ENCODE measurements at regions not wholly inside any gene's neighbourhood (a gene's known extent, or its start where the extent isn't known, plus 50 kb on each side); places are given as distances from the start of the nearest gene placed in this dataset.

DNA sequence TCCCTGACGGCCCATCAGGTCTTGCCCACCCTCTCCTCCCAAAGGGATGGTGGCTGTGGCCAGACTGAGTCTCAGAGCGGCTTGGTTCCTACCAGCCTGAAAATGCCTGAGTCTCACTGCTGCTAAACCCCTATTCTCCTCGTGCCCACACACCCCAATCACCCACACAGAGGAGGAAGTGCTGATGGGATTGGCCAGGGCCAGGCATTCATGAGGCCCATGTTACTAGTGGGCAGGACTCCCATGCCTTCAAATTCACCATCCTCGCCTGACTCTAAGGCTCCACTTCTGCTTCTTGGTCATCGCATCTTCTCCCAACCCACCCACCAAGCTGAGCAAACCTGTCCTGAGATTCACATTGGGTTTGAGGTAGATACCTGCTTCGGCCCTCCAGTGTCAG lies 80.1 kb upstream of the CST7 start:
- DNase-seq, result no peak
- H3K36me3 ChIP-seq (replicated peaks; ENCODE audit: control insufficient read depth, insufficient read depth, low read length), result no peaks in the 10 kb centered on the region
- H3K27me3 ChIP-seq (ENCODE audit: control insufficient read depth, insufficient read depth, low read length), result no peaks in the 10 kb centered on the region
- no peak overlapping the region for H3K4me3 ChIP-seq (ENCODE audit: insufficient read depth, low read depth, low read length)

DNA sequence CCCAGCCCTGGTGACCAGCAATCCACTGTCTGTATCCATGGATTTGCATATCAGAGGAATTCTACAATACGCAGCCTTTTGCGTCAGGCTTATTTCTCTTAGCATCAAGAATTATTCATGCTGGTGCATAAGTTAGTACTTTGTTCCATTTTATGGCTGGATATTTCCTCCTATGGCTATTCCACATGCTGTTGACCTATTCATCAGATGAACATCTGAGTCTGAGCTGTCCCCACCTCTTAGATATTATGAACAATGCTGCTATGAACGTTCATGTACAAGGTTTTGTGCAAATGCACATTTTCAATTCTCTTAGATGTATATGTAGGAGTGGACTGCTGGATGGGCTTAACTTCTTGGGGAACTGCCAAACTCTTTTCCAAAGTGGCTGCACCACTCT lies 79.0 kb upstream of the CST7 start:
- Histone ChIP-seq H3K27me3 (ENCODE audit: control insufficient read depth, insufficient read depth, low read length) (no peaks in the 10 kb centered on the region), H3K4me3 (ENCODE audit: insufficient read depth, low read depth, low read length) (no peak overlapping the region), H3K36me3 (replicated peaks; ENCODE audit: control insufficient read depth, insufficient read depth, low read length) (no peaks in the 10 kb centered on the region)
- no peak for DNase-seq

DNA sequence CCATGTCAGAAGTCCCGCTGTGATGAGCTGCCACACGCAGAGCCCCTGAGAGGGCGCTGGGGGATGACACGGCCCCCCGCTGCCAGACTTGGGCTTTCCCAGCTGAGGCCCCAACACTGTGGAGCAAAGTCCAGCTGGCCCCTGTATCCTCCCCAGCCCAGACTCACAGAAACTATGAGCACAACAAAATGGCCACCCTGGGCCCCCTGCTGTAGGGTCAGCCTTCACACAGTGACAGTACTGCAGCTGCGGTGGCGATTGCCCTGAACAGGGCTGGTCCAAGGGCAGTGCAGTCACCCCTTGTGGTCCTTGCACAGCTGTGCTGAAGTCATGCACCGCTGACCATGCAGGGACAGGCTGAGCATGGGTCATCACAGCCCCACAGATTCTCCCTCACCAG lies 78.2 kb upstream of the CST7 start:
- H3K27me3 ChIP-seq (ENCODE audit: control insufficient read depth, insufficient read depth, low read length), result no peaks in the 10 kb centered on the region
- no peaks in the 10 kb centered on the region for H3K36me3 ChIP-seq (replicated peaks; ENCODE audit: control insufficient read depth, insufficient read depth, low read length)
- DNase-seq, result no peak
- H3K4me3 ChIP-seq (ENCODE audit: insufficient read depth, low read depth, low read length), result no peak overlapping the region

DNA sequence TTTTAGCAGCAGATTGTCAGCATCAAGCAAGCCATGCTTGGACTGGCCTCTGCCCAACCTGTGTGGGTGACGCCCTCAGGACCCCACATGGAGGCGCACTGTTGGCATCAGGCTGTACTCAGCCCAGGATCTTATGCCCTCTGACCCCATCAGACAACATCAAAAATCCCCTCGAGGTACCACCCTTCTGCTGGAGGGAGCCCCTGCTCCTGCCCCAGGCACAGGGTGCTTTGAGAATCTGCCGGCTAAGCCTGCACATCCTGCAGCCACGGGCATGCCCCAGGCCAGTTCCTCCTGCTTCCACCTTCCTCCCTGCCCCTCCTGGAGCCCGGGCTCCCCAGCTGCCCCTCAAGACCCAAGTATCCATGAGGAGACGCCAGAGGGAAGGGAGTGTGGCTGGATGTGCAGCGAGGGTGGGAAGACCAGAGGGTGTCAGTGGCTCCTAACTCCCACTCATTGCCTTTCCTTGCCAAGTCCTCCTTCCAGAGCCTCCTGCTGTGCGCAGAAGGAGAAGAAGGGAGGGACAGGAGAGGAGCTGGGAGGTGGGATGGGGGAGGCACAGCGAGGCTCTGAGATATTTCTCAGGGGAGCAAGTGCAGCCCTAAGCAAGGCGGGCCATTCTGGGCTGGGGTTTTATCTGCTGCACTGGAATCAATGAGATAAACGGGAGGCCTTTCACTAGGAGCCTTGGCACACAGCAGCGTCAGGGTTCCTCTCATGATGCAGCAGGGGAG lies 77.4 kb upstream of the CST7 start:
- no peaks in the 10 kb centered on the region for H3K27me3 ChIP-seq (ENCODE audit: control insufficient read depth, insufficient read depth, low read length)
- no peak for DNase-seq
- H3K4me3 ChIP-seq (ENCODE audit: insufficient read depth, low read depth, low read length), result no peak overlapping the region
- no peaks in the 10 kb centered on the region for H3K36me3 ChIP-seq (replicated peaks; ENCODE audit: control insufficient read depth, insufficient read depth, low read length)

DNA sequence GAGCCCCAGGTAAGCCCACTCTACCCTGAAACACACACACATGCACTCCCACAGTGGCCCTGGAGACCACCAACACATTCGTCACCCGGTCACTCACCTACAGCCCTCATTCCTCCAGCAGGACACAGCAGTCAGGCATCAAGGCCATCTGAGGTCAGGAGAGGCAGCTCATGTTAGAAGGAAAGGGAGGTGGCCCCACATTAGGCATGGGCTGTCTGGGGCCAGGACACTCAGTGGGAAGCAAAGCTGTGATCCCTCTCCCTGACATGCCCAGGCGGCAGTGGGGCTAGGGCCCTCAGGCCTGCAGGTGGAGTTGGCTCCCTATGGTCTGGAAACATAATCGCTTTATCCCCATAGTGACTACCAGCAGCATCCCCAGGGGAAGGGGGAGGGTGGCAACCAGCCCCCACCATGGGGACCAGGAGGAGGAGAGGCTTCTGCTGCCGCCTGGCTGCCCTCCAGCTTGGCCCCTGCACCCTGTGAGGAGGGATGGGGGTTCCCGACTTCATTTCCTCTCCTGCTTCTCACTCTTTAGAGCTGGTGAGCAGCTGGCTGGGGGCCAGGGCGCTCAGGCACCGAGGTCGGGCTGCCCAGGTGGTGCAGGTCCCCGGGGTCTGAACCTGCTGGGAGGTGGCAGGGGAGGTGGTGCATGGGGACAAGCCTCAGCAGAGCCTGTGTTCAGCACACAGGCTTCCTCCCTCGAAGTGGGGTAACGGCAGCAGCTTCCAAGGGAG lies 76.6 kb upstream of the CST7 start:
- no peaks in the 10 kb centered on the region for H3K36me3 ChIP-seq (replicated peaks; ENCODE audit: control insufficient read depth, insufficient read depth, low read length)
- no peak for DNase-seq
- H3K27me3 ChIP-seq (ENCODE audit: control insufficient read depth, insufficient read depth, low read length), result no peaks in the 10 kb centered on the region
- no peak overlapping the region for H3K4me3 ChIP-seq (ENCODE audit: insufficient read depth, low read depth, low read length)

DNA sequence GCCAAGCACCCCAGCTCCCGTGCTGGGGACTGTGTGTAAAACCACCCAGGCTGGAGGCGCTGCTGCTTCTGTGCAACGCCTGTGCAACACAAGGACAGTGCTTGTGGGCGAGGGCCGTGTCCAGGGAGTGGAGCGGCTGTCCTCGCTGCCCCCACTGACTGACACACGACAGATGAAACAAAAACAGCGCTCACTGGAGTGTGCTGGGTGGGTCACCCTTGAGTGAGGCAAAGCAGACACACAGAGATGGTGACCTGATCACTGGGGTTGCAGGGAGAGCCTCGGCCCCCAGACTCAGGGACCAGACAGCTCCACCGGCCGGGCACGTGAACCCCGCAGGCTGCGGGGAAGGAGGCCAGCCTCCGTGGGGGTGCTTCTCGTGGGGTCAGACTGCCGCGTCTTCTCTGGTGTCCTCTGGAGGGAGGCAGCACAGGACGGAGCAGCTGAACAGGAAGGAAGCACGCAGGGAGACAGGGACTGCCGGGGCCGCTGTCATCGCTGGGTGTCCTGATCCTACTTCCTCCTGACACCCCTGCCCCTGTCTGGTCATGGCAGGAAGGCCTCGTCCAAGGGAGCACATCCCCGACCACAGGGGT lies 75.9 kb upstream of the CST7 start:
- Histone ChIP-seq H3K4me3 (ENCODE audit: insufficient read depth, low read depth, low read length) (no peak overlapping the region), H3K27me3 (ENCODE audit: control insufficient read depth, insufficient read depth, low read length) (no peaks in the 10 kb centered on the region), H3K36me3 (replicated peaks; ENCODE audit: control insufficient read depth, insufficient read depth, low read length) (no peaks in the 10 kb centered on the region)
- DNase-seq, result no peak

DNA sequence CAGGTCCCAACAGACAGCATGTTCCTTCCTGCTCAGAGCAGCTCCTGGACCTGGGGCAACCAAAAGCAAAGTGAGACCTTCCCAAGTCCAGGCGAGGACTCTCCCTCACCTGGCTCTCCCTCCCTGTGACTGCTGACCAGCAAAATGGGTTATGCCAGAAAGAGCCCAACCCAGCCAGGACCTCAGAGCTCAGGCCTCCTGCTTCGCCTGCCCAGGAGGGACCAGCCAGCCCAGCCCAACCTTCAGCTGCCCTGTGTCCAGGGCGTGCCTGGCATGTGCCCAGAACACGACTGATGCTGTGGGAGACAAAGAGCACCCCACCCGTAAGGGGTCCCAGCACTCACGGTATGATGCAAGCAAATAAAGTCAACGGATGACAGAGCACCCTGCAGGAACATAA lies 74.0 kb upstream of the CST7 start:
- Histone ChIP-seq H3K36me3 (replicated peaks; ENCODE audit: control insufficient read depth, insufficient read depth, low read length) (no peaks in the 10 kb centered on the region), H3K27me3 (ENCODE audit: control insufficient read depth, insufficient read depth, low read length) (no peaks in the 10 kb centered on the region), H3K4me3 (ENCODE audit: insufficient read depth, low read depth, low read length) (no peak overlapping the region)
- no peak for DNase-seq

DNA sequence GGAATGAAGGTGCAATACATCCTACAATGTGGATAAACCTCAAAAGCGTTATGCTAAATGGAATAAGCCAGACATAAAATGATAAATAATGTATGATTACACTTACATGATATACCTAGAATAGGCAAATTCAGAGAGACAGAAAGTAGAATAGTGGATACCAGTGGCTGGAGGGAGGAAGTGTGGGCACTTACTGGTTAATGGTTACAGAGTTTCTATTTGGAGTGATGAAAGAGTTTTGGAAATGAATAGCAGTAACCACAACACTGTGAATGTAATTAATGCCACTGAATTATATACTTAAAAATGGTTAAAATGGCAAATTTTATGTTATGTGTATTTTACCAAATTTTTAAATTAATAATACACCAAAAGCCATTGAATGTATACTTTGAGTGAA lies 71.4 kb upstream of the CST7 start:
- no peaks in the 10 kb centered on the region for H3K27me3 ChIP-seq (ENCODE audit: control insufficient read depth, insufficient read depth, low read length)
- H3K4me3 ChIP-seq (ENCODE audit: insufficient read depth, low read depth, low read length), result no peak overlapping the region
- DNase-seq, result no peak
- no peaks in the 10 kb centered on the region for H3K36me3 ChIP-seq (replicated peaks; ENCODE audit: control insufficient read depth, insufficient read depth, low read length)

DNA sequence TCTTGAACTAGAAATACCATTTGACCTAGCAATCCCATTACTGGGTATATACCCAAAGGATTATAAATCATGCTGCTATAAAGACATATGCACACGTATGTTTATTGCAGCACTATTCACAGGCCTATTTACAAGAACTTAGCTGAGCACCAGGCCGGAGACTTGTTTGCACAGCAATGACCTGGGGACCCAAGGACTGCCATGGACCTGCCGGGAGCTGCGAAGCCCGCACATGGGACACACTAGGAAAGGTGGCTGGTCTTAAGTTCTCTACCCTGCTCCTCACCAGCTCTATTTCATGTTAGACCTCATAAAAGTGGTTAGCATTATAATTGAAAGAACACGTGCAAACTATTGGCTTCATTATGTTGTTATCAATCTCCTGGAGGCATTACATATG lies 70.4 kb upstream of the CST7 start:
- Histone ChIP-seq H3K27me3 (ENCODE audit: control insufficient read depth, insufficient read depth, low read length) (no peaks in the 10 kb centered on the region), H3K36me3 (replicated peaks; ENCODE audit: control insufficient read depth, insufficient read depth, low read length) (no peaks in the 10 kb centered on the region), H3K4me3 (ENCODE audit: insufficient read depth, low read depth, low read length) (no peak overlapping the region)
- no peak for DNase-seq

DNA sequence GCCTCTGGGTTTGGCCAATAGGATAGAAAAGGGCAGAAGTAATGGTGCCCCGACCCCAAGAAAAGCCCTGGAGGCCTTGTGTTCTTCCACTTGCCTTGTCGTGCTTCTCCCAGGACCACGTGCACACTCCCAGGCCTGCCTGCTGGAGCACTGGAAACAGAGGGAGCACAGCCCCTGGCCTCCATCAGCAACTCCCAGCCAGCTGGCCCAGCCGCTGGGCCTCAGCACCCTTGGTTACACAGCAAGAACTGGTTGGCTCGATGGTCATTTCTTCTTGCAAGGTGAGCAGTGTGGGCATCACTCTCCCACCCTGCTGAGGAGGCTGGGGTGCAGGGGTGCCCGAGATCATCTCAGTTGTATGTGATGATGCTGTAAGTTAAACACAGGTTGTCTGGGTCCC lies 69.2 kb upstream of the CST7 start:
- H3K36me3 ChIP-seq (replicated peaks; ENCODE audit: control insufficient read depth, insufficient read depth, low read length), result no peaks in the 10 kb centered on the region
- no peaks in the 10 kb centered on the region for H3K27me3 ChIP-seq (ENCODE audit: control insufficient read depth, insufficient read depth, low read length)
- no peak for DNase-seq
- H3K4me3 ChIP-seq (ENCODE audit: insufficient read depth, low read depth, low read length), result no peak overlapping the region

DNA sequence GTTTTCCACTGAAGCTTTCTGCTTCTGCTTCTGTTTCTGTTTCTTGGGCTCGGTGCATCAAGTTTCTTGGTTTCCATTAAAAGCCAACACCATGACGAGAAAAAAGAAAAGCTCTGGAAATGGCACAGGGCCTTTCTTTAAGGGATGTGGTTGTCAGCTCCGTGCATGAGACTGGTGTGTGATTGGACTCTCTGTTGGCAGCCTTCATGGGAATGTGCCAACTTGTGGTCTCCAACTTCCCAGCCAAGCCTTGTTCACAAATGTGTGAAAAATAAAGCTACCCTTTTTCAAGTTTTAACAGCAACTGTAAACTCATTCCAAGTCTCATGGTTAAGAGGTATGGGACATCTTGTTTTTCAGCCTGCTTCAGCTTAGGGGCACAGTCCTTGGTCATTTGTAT lies 68.7 kb upstream of the CST7 start:
- no peak for DNase-seq
- no peak overlapping the region for H3K4me3 ChIP-seq (ENCODE audit: insufficient read depth, low read depth, low read length)
- no peaks in the 10 kb centered on the region for H3K36me3 ChIP-seq (replicated peaks; ENCODE audit: control insufficient read depth, insufficient read depth, low read length)
- no peaks in the 10 kb centered on the region for H3K27me3 ChIP-seq (ENCODE audit: control insufficient read depth, insufficient read depth, low read length)

DNA sequence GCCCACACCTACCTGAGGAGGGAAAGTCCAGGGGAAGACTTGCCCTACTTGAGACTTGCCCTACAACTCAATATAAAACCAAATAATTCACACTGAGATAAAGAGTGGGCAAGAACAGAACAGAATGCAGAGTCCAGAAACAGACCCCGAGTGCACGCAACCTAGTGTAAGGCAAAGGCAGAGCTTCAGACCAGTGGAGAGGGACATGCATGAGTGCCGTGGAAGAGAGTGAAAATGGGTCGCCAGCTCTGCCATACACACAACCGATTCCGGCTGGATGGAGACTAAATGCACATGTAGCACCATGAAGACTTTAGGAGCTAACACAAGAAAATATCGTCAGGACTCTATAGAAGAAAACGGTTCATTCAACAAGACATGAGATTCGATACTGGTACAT lies 58.8 kb upstream of the CST7 start:
- DNase-seq, result no peak
- Histone ChIP-seq H3K36me3 (replicated peaks; ENCODE audit: control insufficient read depth, insufficient read depth, low read length) (no peaks in the 10 kb centered on the region), H3K27me3 (ENCODE audit: control insufficient read depth, insufficient read depth, low read length) (no peaks in the 10 kb centered on the region), H3K4me3 (ENCODE audit: insufficient read depth, low read depth, low read length) (no peak overlapping the region)

DNA sequence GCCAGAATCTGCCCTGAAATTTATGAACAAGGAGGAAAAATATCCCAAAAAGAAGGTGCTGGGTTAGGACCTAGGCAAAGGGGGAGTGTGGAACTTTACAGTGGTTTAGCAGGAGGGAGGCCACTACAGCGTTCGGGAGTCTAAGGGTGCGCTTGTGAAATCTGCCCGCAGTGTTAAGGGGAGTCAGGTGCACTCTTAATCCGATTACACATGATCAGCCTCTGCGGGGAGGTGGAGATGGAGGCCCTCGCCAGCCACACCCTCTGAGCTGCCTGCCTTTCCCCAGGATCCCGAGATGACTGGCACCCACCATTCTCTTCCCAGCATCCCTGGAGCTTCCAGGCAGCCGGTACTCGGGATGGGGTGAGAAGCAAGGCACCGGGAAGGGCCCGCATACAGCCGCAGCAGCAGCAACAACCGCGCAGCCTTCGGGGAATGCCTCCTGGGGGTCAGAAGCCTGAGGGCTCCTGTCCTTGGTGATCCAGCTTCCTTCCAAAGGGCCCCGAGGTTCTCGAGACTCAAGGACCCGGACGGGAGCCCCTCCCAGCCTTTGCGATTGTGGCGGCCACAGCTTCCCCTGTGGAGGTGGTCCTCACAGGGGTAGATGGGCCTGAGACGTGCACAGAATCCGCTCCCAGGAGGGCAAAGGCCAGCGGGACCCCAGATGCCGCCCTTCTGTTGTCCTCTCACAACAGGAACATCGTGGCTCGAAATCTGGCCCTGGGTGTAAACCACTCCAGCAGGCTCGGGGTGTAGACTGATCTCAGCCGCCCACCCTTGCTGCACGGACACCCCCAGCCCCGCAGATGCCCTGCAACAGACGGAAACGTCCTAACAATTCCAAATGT lies 57.3 kb upstream of the CST7 start:
- peak; percentile 34 for DNase-seq
- Histone ChIP-seq H3K4me3 (ENCODE audit: insufficient read depth, low read depth, low read length) (no peak overlapping the region), H3K36me3 (replicated peaks; ENCODE audit: control insufficient read depth, insufficient read depth, low read length) (no peaks in the 10 kb centered on the region), H3K27me3 (ENCODE audit: control insufficient read depth, insufficient read depth, low read length) (no peaks in the 10 kb centered on the region)

DNA sequence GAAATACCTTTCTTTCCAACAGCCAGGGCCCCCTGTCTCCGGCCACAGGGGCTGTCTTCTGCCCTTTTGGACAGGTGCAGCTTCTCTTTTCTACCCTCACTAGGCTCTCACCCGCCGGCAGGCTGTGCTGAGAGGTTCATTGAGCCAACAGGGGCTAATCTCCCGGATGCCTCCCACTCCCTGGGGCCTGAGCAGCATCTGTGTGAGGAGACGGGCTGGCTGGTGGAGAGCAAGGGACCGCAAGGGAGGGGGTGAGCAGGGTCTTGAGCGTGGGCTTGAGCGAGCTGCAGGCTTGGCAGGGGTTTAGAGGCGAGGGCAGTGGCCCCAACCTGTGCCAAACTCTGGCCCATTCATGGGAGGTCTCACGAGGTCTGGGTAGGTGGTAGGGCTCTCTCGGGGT lies 56.5 kb upstream of the CST7 start:
- Histone ChIP-seq H3K36me3 (replicated peaks; ENCODE audit: control insufficient read depth, insufficient read depth, low read length) (no peaks in the 10 kb centered on the region), H3K27me3 (ENCODE audit: control insufficient read depth, insufficient read depth, low read length) (no peaks in the 10 kb centered on the region), H3K4me3 (ENCODE audit: insufficient read depth, low read depth, low read length) (no peak overlapping the region)
- no peak for DNase-seq

DNA sequence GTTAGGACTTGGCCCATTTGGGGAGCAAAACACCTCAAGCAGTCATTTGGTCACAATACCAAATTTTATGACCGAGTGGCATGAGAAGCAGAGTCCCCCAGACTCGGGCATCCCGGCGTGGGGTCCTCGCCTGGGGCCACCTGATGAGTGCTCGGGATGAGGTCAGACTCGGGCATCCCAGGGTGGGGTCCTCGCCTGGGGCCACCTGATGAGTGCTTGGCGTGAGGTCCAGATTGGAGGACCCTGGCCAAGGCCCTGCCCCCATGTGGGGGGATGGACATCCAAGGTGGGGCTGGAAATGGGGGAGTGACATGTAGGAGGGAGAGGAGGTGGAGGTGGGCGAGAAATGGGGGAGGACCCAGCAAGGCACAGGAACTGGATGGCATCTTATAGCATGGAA lies 56.1 kb upstream of the CST7 start:
- Histone ChIP-seq H3K27me3 (ENCODE audit: control insufficient read depth, insufficient read depth, low read length) (no peaks in the 10 kb centered on the region), H3K4me3 (ENCODE audit: insufficient read depth, low read depth, low read length) (no peak overlapping the region), H3K36me3 (replicated peaks; ENCODE audit: control insufficient read depth, insufficient read depth, low read length) (no peaks in the 10 kb centered on the region)
- DNase-seq, result no peak
